NCI-H748 (cell line): ENCODE measurements at regions not wholly inside any gene's neighbourhood (a gene's known extent, or its start where the extent isn't known, plus 50 kb on each side); places are given as distances from the start of the nearest gene placed in this dataset.
A peak's percentile ranks its signal among the peaks of the same experiment; 100 is the strongest.

Experiments used
- DNase-seq: peaks from one replicate; lab custom pipeline; 2025; ENCODE audit not compliant: unreplicated experiment; lab: John Stamatoyannopoulos, UW

- peak; percentile 63 for DNase-seq
These were observed 1611.1 kb upstream of the ZEB2 start for GRCh38 chr2:146131048-146131447.

- DNase-seq, result no peak
These were observed 1610.4 kb upstream of the ZEB2 start for GRCh38 chr2:146130290-146130689.

- DNase-seq, result no peak
These were observed 1609.3 kb upstream of the ZEB2 start for GRCh38 chr2:146129231-146129630.

GRCh38 chr2:146128216-146128615 lies 1608.3 kb upstream of the ZEB2 start:
- DNase-seq, result no peak

GRCh38 chr2:146125551-146125950 lies 1605.6 kb upstream of the ZEB2 start:
- no peak for DNase-seq

GRCh38 chr2:146124741-146125140 lies 1604.8 kb upstream of the ZEB2 start:
- DNase-seq, result no peak

- no peak for DNase-seq
These were observed 1603.8 kb upstream of the ZEB2 start for GRCh38 chr2:146123714-146124113.

- no peak for DNase-seq
These were observed 1603.3 kb upstream of the ZEB2 start for GRCh38 chr2:146123256-146123655.

- no peak for DNase-seq
These were observed 1599.7 kb upstream of the ZEB2 start for GRCh38 chr2:146119586-146119985.

GRCh38 chr2:146108993-146109392 lies 1589.1 kb upstream of the ZEB2 start:
- DNase-seq, result no peak

- DNase-seq, result no peak
These were observed 1574.3 kb upstream of the ZEB2 start for GRCh38 chr2:146094185-146094584.

GRCh38 chr2:146081459-146081858 lies 1561.5 kb upstream of the ZEB2 start:
- DNase-seq, result no peak

GRCh38 chr2:146080925-146081324 lies 1561.0 kb upstream of the ZEB2 start:
- DNase-seq, result no peak

GRCh38 chr2:146079216-146079615 lies 1559.3 kb upstream of the ZEB2 start:
- DNase-seq, result no peak

- DNase-seq, result no peak
These were observed 1557.2 kb upstream of the ZEB2 start for GRCh38 chr2:146077156-146077555.

GRCh38 chr2:146068051-146068450 lies 1548.1 kb upstream of the ZEB2 start:
- DNase-seq, result no peak

GRCh38 chr2:146048141-146048540 lies 1528.2 kb upstream of the ZEB2 start:
- peak; percentile 8 for DNase-seq

- DNase-seq, result no peak
These were observed 1521.5 kb upstream of the ZEB2 start for GRCh38 chr2:146041274-146041910.

- no peak for DNase-seq
These were observed 1520.1 kb upstream of the ZEB2 start for GRCh38 chr2:146040051-146040450.

GRCh38 chr2:146038014-146038413 lies 1518.1 kb upstream of the ZEB2 start:
- no peak for DNase-seq

- no peak for DNase-seq
These were observed 1517.5 kb upstream of the ZEB2 start for GRCh38 chr2:146037334-146037870.

- DNase-seq, result no peak
These were observed 1511.2 kb upstream of the ZEB2 start for GRCh38 chr2:146031158-146031557.

- no peak for DNase-seq
These were observed 1507.2 kb upstream of the ZEB2 start for GRCh38 chr2:146027156-146027555.
